ENCODE measurements at regions not wholly inside any gene's neighbourhood (a gene's known extent, or its start where the extent isn't known, plus 50 kb on each side); places are given as distances from the start of the nearest gene placed in this dataset.

- H3K4me2 ChIP-seq (ENCODE audit: low read length) = no peak overlapping the region
- H3F3A ChIP-seq (ENCODE audit: insufficient read depth, low read length, poor library complexity, severe bottlenecking) = no peaks in the 10 kb centered on the region
- no peaks in the 10 kb centered on the region for H3K79me2 ChIP-seq (replicated peaks; ENCODE audit: insufficient read depth, low read length)
- H3K9ac ChIP-seq (ENCODE audit: low read length) = no peak overlapping the region
- H3K9me2 ChIP-seq (ENCODE audit: insufficient read depth, low read length) = no peaks in the 10 kb centered on the region
- H3K27me3 ChIP-seq (ENCODE audit: insufficient read depth, low read depth, low read length) = no peaks in the 10 kb centered on the region
- H3K27ac ChIP-seq (ENCODE audit: low read length) = no peak overlapping the region
- no peak overlapping the region for H2AFZ ChIP-seq (ENCODE audit: low read depth, low read length)
- no peaks in the 10 kb centered on the region for H4K20me1 ChIP-seq (ENCODE audit: insufficient read depth)
- H3K9me3 ChIP-seq (ENCODE audit: low read length) = no peaks in the 10 kb centered on the region
- TF ChIP-seq CTCF (IDR thresholded peaks at IDR 0.05; ENCODE audit: poor library complexity, severe bottlenecking) = no peak
- TF ChIP-seq EZH2 (IDR thresholded peaks at IDR 0.05; ENCODE audit: borderline replicate concordance, insufficient read depth, low read length, poor library complexity, severe bottlenecking) = no peak
- no peak for TF ChIP-seq EP300 (conservative IDR thresholded peaks at IDR 0.05; ENCODE audit: poor library complexity, severe bottlenecking)
- no peak for TF ChIP-seq SMC3 (conservative IDR thresholded peaks at IDR 0.05; ENCODE audit: poor library complexity)
- no peak for TF ChIP-seq TAF1 (IDR thresholded peaks at IDR 0.05; ENCODE audit: low read depth)
- TF ChIP-seq RAD21 (conservative IDR thresholded peaks at IDR 0.05) = no peak
- TF ChIP-seq POLR2AphosphoS5 (IDR thresholded peaks at IDR 0.05) = no peak
- TF ChIP-seq MXI1 (conservative IDR thresholded peaks at IDR 0.05; ENCODE audit: poor library complexity, severe bottlenecking) = no peak
- TF ChIP-seq REST (IDR thresholded peaks at IDR 0.05; ENCODE audit: borderline replicate concordance) = no peak
- no peak overlapping the region for H3K4me3 ChIP-seq (ENCODE audit: low read length)
- H3K36me3 ChIP-seq (ENCODE audit: insufficient read depth, low read length) = no peaks in the 10 kb centered on the region
Measured at GRCh38 chr14:40694023-40694422, 912.7 kb upstream of the LRFN5 start.

GRCh38 chr14:40691066-40691465, 915.6 kb upstream of the LRFN5 start:
- no peak overlapping the region for H2AFZ ChIP-seq (ENCODE audit: low read depth, low read length)
- no peaks in the 10 kb centered on the region for H3K9me3 ChIP-seq (ENCODE audit: low read length)
- TF ChIP-seq REST (IDR thresholded peaks at IDR 0.05; ENCODE audit: borderline replicate concordance) (no peak), EP300 (conservative IDR thresholded peaks at IDR 0.05; ENCODE audit: poor library complexity, severe bottlenecking) (no peak), POLR2AphosphoS5 (IDR thresholded peaks at IDR 0.05) (no peak), CTCF (IDR thresholded peaks at IDR 0.05; ENCODE audit: poor library complexity, severe bottlenecking) (no peak), MXI1 (conservative IDR thresholded peaks at IDR 0.05; ENCODE audit: poor library complexity, severe bottlenecking) (no peak), EZH2 (IDR thresholded peaks at IDR 0.05; ENCODE audit: borderline replicate concordance, insufficient read depth, low read length, poor library complexity, severe bottlenecking) (no peak), RAD21 (conservative IDR thresholded peaks at IDR 0.05) (no peak)

More at GRCh38 chr14:40691066-40691465, 915.6 kb upstream of the LRFN5 start:
- Histone ChIP-seq H3K4me3 (ENCODE audit: low read length) (no peak overlapping the region), H3K36me3 (ENCODE audit: insufficient read depth, low read length) (no peaks in the 10 kb centered on the region), H3K79me2 (replicated peaks; ENCODE audit: insufficient read depth, low read length) (no peaks in the 10 kb centered on the region), H4K20me1 (ENCODE audit: insufficient read depth) (no peaks in the 10 kb centered on the region), H3F3A (ENCODE audit: insufficient read depth, low read length, poor library complexity, severe bottlenecking) (no peaks in the 10 kb centered on the region), H3K27ac (ENCODE audit: low read length) (no peak overlapping the region), H3K9me2 (ENCODE audit: insufficient read depth, low read length) (no peaks in the 10 kb centered on the region), H3K4me2 (ENCODE audit: low read length) (no peak overlapping the region), H3K9ac (ENCODE audit: low read length) (no peak overlapping the region), H3K27me3 (ENCODE audit: insufficient read depth, low read depth, low read length) (no peaks in the 10 kb centered on the region)

Data from neural cell (in vitro differentiated cells).